NCI-H187 (cell line): ENCODE measurements at regions not wholly inside any gene's neighbourhood (a gene's known extent, or its start where the extent isn't known, plus 50 kb on each side); places are given as distances from the start of the nearest gene placed in this dataset.
A peak's percentile ranks its signal among the peaks of the same experiment; 100 is the strongest.

Source experiments
- DNase-seq, 2 experiments: peaks; one replicate each; lab custom pipeline; 2025; lab: John Stamatoyannopoulos, UW

DNA sequence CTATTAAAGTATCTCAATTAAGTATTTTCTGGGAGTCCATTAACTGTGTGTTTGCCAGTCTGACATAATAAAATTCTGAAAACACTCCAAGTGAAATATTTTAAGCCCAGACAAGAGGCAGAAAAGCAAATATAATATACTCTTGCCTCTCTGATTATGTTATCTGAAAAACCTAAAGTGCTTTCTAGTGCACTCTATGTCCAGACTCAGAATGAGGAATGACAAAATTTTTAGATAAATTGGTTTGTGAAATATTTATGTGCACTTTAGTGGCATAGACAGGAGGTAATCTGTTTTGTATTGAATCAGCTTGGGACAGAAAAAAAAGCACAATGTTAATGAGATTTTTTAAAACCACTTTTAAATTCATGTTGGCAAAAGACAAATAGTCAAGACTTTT, 508.2 kb upstream of the SUCLG2 start:
- peak in 1 of 2 experiments; percentile 27 for DNase-seq

DNA sequence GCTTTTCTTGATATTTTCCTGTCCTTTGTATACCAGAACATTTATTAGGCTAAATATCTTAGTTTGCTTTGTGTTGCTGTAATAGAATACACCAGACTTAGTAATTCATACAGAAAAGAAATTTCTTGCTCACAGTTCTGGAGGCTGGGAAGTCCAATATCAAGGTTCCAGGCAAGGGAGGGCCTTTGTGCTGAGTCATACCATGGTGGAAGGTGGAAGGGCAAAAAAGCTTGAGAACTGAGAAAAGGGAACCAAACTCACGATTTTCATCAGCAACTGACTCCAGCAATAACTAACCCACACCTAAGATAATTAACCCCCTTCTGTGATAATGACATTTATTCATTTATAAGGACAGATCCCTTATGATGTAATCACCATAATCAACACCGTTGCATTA, 496.9 kb upstream of the SUCLG2 start:
- DNase-seq = no peak

DNA sequence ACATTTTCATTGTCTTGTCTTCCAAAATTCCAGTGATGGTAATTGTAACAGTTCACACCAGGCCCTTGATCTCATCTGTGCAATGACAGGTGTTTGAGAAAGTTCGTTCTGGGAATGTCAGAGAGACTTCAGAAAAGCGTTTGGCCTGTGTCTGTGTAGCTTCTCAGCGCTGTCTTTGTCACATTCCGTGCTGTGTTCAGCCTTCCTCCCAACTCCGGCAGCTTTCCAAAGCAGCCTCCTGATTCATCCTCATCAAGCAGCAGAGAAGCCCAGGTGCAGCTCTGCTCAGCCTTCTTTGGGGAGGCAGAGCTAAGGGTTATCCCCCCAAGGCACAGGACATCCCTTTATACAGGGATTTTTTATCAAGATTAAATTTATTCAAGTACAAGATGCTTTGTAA, 494.0 kb upstream of the SUCLG2 start:
- DNase-seq = no peak

DNA sequence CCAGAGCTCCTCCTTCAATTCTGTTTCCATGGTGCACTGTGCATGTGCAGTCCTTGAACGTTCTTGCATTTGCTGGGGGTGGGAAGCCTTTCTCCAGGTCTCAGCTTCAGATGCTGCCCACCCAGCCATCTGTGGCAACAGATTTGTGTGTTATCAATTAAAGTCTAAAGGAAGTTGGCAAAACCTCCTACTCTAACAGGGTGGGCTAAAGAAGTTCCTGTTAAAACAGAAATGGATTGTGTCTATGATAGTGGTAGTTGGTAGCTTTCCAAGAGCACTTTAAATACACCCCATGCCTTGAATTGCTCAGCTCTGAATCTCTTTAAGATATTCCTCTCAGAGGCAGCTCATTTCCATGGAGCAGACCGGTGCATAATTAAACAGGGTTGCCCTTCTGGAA, 488.0 kb upstream of the SUCLG2 start:
- DNase-seq = no peak

DNA sequence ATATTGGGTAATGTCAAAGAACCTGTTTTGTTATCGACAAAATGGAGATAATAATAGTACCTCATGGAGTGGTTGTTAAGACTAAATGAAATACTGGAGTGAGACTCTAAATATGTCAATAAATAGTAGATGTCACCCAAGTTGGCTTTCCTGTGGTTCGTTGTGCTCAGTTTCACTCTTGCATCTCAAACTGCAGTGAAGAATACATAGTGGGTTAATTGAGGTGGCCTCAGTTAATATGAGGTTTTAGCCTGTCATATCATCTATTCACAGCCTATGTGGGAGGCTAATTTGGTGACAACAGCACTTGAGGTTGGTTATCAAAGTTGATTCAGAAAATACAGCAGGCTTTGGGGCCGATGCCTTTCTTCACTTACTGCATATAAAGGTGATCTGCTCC, 485.5 kb upstream of the SUCLG2 start:
- DNase-seq = no peak

DNA sequence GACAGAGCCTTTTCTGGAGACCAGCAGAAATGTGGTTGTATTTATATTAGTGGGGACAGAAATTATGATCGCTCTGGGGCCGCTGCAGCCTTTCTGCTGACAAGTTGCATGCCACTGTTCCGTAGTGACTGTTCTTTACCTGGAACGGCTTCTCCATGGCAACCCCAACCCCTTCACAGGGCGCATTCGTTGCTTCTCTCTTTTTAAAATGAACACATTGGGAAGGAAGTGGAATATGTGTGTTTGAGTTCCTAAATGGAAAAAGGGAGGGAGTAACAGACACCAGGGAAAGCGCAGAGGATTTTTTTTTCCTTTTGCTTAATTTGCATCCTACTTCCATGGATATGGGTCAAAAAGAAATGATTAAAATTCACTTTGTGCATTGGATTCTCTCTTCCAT, 482.0 kb upstream of the SUCLG2 start:
- no peak for DNase-seq

DNA sequence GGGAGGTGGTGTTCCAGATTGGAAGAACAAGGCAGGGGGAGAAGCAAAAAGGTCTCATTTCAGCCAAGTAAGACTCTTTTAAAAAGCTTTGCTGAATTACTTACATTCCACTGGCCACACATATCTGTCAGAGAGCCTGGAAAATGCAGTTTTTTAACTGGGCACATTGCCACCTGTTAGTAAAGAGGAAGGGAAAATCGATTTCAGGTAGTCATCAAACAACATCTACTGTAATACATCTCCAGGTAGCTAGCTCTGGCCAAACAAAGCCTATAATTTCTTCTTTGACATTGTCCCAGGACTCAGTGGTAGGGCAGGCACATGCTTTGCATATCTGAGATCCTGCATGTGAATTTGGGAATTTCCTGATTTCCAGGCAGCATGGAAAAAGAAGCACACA, 480.7 kb upstream of the SUCLG2 start:
- no peak for DNase-seq

DNA sequence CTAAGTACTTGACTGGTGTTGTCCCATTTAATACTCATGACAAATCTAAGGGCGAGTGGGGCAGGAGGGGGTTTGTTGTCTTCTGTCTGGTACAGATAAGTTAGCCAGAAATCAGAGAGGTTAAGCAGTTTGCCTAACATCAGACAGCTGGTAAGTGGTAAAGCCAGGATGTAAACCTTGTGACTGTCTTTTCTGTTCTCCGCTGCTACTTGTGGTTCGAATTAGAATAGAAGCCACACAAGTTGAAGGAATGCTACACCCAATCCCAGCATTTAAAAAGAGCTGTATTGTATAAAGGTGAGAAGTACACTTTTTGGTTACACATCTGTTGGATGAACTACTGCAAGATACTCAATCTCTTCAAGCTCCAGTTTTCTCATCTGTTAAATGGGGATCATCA, 474.7 kb upstream of the SUCLG2 start:
- no peak for DNase-seq

DNA sequence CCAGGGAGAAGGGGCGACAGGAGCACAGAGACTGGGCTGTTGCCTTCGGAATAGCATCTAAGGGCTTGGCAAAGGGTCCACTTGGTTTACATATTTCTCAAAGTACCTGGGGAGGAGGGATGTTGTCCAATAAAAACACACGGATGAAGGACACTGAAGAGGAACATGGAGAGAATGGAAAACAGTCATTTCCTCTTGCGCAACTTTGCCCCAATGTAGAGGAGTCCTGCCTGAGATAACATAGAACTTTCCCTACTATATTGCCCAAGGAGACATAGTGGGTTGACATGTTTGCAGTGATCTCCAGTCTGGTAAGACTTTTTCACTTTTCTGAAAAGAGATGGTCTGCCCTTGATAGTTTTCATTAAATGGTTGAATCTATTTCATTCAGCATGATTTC, 468.8 kb upstream of the SUCLG2 start:
- no peak for DNase-seq

DNA sequence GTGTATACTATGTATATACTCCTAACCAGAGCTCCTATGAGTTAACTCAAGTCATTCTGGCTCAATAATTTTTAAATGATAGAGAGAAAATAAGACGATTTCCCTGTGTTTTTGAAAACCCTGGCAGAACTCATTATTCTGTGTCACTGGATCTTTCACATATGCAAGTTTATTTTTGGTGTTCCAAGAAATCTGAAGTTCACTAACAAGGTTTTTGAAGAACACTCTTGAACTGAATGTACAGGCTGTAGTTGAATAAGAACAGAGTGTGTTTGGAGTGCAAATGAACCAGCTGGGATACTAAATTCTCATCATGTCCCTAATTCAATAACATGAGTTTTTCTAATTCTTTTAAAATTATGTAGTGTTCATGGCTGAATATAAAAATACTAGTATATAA, 466.9 kb upstream of the SUCLG2 start:
- DNase-seq = no peak

DNA sequence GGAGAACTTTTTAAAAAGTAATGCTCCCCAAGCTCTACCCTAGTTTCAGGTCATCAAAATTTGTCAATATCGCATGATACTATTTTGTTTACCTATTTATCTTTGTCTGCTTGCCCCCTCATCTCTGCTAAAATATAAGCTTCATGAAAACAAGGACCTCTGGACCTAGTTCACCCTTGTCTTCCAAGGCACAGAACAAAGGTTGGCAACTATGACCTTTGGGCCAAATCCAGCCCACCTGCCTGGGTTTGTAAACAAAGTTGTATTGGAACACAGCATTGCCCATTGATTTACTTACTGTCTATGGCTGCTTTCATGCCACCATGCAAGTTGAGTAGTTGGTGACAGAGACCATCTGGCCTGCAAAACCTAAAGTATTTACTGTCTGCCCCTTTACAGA, 462.2 kb upstream of the SUCLG2 start:
- no peak for DNase-seq

DNA sequence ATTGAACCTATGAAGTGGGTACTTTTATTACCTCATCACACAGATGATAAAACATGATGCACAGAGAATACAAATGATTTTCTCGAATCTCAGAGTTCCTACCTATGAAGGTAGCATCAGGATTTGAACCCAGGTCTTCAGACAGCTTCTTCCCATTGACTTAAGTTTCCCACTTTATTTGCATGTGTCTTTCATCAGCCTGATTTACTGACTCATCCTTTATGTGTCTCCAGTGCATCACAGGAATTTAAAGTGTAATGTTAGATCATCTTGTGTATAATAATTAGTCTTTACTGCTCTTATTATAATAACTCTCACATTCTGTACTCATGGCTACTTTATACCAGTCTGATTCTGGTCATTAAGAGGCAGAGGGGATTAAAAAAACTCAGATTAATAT, 449.4 kb upstream of the SUCLG2 start:
- no peak for DNase-seq

DNA sequence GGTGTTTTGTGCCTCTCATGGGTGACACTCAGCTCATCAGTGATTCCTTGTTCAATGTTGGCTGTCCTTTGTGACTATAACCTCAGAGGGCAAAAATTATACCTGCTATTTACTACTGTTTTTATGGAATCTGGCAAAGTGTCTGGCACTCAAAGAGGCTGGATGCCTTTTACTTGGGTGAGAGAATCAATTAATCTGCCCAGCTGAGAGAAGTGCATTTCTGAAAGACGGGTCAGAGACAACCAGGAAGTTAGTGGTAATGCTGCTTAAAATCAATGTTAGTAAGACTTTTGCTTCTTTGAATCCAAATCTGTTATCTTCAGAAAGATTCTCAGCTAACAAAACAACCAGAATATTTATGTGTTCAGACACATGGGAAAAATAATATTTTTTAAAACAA, 436.2 kb upstream of the SUCLG2 start:
- DNase-seq = no peak

DNA sequence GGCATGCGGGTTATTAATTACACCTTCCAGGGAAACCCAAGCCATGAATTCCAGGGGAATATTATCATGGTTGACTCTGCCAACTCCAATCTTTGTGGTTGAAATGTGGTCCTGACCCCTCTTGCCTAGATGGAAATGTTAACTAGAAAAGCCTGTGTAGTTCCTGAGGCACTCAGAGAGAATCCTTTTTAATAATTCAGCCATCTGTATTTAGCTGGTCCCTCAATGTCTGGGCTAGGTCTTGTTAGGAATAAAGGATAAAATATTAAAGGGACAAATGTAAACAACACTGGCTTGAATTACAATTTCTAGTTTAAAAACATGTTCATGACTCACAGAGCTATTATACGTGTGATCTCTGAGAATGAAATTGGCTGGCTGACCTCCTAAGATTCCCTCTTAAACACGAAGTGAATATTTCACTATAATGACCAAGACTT, 435.2 kb upstream of the SUCLG2 start:
- no peak for DNase-seq

DNA sequence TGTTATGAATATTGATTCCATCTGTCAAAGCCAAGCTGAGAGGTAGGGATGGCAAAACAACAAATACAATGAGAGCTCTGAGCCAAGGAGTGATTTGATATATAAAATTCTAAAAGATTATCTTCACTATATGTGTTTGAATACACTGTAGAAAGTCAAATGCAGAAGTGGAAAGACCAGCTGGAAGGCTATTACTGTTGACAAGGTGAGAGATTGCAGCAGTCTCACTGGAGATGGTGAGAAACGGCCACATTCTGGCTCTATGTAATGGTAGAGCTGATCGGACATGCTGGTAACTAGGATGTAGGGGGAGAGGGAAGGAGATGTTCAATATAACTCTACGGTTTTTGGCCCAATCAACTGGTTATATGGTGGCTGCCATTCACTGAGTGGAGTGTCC, 434.2 kb upstream of the SUCLG2 start:
- DNase-seq = no peak

DNA sequence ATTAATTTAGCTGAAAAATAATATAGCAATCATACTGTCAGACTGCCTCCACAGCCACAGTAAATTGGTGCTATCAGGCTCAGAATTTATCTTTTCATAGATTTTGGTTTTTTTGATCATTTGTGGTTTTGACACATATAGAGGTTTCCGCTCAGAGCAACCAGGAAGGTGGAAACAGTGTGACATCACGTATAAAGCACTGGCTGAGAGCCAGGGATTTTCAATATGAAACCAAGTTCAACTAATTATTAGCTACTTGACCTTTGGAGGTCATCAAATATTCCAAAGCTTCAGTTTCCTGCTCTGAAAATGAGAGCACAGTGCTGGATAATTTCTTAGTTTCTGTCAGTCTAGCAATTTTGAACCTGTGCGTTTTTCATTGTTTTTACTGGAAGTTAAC, 433.8 kb upstream of the SUCLG2 start:
- no peak for DNase-seq

DNA sequence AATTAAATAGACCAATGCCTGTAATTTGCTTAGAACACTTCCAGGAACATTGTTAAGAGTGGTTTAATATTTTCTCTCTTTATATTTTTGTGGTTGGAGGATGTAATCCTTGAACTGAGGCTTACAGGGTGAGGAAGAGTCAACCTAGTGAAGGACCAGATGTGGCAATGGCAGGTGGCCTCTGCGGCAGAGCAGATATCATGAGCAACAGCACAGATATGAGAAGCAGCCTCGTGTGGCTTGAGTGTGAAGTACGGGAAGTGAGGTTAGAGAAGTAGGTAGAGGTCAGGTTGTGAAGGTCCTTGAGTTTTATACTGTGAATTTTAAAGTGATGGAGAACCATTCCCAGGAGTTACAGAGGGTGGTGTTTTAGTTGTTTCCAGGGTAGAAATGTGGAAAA, 417.6 kb upstream of the SUCLG2 start:
- no peak for DNase-seq

DNA sequence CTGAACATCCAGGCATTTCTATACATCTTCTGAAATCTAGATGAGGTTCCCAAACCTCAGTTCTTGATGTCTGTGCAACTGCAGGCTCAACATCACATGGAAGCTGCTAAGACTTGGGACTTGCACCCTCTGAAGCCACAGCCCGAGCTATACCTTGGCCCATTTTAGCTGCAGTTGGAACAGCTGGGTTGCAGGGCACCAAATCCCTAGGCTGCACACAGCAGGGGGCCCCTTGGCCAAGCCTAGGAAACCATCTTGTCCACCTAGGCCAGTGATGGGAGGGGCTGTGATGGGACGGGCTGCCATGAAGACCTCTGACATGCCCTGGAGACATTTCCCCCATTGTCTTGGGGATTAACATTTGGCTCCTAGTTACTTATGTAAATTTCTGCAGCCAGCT, 415.8 kb upstream of the SUCLG2 start:
- no peak for DNase-seq

DNA sequence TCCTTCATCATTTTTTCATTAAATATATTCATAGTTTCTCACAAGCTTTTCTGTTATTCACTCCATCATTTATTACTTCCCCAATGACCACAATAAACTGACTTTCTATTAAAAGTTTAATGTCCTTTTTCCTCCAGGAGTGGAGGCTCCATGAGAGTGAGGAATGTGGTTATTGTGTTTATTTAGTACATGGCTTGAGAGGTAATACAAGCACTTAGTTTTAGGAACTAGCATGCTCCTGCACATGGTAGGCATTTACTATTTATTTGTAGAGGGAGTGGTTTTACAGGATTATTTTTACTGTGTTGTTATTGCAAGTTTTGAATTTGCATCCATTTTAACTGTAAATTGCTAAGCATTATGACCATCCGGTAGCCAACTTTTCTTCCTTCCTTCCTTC, 412.9 kb upstream of the SUCLG2 start:
- no peak for DNase-seq

DNA sequence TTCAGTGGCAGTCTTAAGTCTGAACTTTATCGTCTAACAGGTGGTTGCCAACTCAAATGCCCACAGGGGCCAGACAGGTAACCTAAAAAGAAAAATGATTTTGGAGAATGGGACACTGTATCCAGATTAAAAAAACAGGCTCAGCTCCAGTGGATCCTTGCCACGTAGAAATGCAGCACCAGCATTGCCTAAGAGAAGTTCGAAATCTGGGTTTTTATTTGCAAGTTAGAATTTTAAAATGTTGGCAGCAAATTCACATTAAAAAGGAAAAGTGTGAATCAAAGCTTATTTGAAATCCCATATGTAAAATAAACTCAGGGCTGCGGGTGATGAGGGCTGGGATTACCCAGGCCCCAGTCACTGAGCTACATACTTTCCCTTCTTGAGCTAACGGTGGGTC, 408.5 kb upstream of the SUCLG2 start:
- DNase-seq = no peak

DNA sequence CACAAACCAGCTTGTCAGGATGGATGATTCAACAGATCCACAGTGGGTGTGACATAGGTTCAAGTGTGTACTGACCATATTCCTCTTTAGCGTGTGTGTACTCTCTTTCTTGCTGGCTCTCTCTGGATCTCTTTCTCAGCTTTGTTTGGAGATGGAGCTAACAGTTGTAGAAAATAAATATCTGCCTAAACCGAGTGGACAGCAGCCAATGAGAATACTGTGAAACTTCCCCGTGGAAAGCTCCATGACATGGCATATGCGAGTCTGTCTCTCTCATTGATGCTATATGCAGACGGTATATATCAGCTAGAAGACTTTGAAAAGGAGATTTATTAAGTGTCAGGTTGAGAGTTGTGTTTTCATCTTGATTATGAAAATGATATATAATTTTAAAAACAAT, 406.5 kb upstream of the SUCLG2 start:
- no peak for DNase-seq

DNA sequence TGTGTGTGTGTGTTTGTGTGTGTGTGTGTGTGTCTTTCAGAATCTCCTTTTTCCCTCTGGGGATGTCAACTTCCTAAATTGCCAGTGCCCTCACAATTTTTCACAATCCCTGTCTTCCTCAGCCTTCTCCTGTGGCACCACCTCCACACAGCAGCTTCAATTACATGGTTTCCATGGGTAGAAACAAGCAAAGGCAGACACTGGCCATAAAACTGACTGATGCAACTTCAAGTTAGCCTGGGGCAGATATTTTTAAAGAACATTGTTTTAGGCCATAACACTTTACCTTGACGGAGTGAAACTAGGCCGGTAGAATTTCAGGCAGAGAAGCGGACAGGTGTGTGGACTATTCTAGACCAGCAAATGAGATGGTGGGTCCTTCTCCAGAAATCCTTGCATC, 405.8 kb upstream of the SUCLG2 start:
- DNase-seq = no peak

DNA sequence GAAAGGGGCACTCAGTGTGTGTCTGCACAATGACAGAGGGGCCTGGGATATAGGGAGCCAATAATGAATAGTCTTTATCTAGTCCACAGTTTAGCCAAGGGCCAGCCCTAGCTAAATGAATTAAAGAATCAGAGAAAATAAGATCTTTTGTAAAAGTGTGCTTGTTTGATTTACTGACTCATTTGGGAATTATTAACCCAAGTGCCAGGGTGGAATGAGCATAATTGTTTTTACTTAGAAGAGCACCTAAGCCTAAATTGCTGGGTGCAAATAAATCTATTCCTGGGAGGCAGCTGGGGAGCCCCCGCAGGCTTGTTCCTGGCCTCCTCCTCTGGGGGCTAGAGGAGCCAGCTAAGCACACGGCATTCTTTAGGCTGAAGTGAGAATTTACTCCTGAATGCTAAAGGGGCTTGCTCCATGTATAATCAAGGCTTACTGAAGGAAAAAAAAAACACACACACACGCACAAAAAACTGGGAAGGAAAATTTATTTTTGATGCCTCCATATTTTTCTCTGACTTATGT, 405.3 kb upstream of the SUCLG2 start:
- DNase-seq = no peak

DNA sequence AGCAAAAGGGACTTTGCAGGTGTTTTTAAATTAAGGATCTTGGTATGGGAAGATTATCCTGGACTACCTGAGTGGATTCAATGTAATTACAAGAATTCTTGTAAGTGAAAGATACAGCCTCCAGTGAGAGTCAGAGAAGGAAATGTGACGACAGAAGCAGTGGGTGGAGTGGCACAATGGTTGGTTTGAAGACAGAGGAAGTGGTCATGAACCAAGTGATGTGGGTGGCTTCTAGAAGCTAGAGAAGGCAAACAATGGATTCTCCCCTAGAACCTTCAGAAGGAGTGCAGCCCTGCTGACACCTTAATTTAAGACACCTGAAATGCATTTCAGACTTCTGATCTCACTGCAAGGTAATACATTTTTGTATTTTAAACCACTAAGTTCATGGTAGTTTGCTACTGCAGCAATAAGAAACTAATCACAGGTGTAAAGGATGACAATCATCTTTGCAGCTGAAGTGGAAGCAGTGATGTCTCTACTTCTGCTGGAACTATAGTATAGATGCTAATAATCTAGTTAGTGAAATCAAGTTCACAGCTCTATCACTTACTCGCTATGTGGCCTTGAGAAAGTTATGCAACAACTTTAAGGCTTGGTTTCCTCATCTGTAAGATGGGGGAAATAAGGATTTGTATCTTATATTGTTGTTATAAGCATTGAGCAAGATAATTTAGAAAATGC, 403.4 kb upstream of the SUCLG2 start:
- no peak for DNase-seq

DNA sequence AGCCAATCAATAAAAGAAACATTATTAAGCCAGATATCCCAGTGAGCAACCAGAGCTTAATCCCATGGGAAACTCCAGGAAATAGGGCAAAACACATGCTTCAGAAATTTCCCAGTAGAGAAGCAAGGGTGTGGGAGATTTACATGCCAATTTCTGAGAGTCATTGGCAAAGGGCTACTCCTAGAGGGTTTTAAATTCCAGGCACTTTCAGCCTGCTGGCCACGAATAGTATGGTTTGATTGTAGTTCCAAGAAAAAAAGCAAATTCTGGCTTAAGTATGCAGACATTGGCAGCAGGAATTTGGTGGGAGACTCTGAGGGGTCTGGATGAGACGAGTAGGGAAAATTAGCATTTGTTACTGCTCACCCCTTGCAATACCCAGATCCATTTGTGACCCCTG, 402.1 kb upstream of the SUCLG2 start:
- DNase-seq = no peak
